A673 (cell line): ENCODE measurements at regions not wholly inside any gene's neighbourhood (a gene's known extent, or its start where the extent isn't known, plus 50 kb on each side); places are given as distances from the start of the nearest gene placed in this dataset.

Source experiments
- EZH2 ChIP-seq: fragments of 200-600 bp; sonication (generic); IDR thresholded peaks from 2 replicates; pipeline ENCODE4 v1.6.1; 2017; ENCODE audit warnings: borderline replicate concordance, low read depth, mild to moderate bottlenecking, mixed read lengths, antibody characterized with exemption, low read length; ENCODE audit not compliant: poor library complexity, severe bottlenecking
- TF ChIP-seq, protein P1 (sequence below): fragments of 300-800, 200-600 bp; sonication (generic); conservative IDR thresholded peaks from 2 replicates; pipeline ENCODE4 v1.5.1; 2017; ENCODE audit warnings: low read depth, mild to moderate bottlenecking, antibody characterized with exemption, low read length, moderate library complexity, mixed read lengths

GRCh38 chr2:362924-363323 lies 75.0 kb upstream of the ALKAL2 start:
- TF ChIP-seq, protein P1, sequence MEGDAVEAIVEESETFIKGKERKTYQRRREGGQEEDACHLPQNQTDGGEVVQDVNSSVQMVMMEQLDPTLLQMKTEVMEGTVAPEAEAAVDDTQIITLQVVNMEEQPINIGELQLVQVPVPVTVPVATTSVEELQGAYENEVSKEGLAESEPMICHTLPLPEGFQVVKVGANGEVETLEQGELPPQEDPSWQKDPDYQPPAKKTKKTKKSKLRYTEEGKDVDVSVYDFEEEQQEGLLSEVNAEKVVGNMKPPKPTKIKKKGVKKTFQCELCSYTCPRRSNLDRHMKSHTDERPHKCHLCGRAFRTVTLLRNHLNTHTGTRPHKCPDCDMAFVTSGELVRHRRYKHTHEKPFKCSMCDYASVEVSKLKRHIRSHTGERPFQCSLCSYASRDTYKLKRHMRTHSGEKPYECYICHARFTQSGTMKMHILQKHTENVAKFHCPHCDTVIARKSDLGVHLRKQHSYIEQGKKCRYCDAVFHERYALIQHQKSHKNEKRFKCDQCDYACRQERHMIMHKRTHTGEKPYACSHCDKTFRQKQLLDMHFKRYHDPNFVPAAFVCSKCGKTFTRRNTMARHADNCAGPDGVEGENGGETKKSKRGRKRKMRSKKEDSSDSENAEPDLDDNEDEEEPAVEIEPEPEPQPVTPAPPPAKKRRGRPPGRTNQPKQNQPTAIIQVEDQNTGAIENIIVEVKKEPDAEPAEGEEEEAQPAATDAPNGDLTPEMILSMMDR: no peak
- TF ChIP-seq EZH2: no peak
